NCI-H526 treated with DMSO at 0.1 percent for 48 hours (cell line): ENCODE measurements at regions not wholly inside any gene's neighbourhood (a gene's known extent, or its start where the extent isn't known, plus 50 kb on each side); places are given as distances from the start of the nearest gene placed in this dataset.
"Not testable (repeated sequence)": the region's sequence is repeated elsewhere in the genome, so short reads cannot be mapped to it uniquely, and the experiment has no call there.

Experiments
- DNase-seq: peaks from one replicate; lab custom pipeline; 2025; lab: John Stamatoyannopoulos, UW

DNA sequence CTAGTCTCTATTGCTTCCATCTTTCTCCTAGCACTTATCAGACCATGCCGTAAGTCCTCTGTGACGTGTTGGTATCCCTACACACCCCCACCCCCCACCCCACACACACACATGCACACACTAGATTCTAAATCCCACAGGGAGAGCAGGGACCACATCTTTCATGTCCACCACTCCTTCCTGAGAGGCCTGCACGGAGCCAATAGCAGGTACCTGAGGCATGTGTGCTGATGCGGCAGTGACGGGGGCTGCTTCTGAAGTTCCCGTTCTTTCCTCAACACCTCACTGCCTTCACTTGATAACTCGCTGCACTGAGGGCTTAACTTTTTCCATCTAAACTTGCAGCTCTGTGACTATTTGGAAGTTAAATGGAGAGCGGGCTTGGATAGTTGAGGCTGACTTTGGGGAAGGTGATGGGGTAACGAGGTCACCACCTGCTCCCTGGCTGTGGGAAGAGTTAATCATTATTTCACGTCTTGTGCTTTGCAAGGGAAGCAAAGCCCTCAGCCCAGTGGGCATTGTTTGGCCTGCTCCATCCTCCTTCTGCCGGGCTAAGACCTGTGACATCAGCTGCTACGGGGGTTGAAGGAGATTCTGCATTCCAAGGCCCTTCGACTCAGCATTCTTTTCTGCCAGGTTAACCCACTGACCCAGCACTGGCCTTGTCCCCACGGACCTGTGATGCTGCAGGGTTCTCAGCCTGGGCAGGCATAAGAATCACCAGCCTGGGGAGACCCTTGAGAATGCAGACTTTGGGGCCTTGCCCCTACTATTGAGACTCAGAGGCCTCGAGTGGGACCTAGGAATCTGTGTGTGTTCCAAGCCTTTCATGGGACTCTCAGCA is 187.8 kb downstream of the ANKRD60 start:
- DNase-seq: no peak

DNA sequence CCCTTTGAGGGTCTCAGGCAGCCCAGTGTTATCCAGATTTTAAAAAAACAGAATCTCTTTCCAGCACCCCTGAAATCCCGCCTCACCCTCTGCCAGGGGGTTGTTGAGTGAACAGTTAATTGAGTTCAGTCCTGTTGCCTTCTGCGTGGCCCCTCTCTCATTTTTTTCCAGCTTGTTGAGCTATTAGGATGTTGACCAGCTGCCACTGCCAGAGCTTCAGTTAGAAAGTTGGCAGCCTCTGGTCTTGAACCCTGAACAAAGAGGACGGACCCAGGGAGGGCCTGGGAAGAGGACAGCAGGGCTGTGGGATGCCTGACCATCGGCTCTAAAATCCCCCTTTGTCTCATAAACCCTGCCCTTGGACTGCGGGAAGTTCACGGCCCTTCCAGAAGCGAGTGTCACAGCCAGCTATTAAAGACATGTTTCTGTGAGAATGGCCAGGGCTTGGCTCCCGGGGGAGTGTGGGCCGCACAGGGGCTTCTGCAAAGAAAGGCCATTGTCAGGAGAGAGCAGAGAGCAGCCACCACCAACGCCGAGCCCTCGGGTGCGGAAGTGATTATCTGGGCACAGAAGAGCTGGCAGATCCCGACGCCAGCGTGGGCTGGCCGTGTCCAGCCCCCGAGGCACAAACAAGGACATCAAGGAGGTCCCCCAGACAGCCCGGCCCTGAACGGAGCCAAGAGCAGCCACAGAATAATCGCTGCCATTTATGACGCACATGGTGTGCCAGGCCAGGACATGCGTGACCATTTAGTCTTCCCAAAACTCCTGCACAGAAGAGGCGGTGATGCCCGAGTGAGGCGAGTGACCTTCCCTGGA is 189.0 kb downstream of the ANKRD60 start:
- no peak for DNase-seq

DNA sequence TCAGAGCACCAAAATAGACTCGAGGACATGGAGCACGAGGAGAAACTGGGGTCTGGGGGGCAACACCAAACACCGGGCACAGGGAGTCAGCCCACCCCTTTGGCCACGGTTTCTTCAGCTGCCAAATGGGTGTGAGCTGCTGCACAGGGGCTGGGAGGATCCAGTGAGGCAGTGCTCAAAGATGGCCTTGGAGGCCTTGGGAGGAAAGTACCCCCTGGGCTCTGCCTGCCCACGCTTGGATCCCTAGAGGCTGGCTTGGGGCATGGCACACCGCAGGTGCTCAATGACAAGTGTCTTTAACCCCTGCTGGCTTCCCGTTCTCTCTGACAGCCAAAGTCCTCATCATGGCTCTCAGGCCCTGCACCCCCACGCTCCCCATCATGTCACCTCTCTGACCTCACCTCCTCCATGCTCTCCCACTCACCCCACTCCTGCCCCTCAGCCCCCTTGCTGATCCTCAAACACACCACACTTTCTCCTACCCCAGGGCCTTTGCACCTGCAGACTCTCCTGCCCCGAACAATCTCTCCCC is 190.3 kb downstream of the ANKRD60 start:
- no peak for DNase-seq

DNA sequence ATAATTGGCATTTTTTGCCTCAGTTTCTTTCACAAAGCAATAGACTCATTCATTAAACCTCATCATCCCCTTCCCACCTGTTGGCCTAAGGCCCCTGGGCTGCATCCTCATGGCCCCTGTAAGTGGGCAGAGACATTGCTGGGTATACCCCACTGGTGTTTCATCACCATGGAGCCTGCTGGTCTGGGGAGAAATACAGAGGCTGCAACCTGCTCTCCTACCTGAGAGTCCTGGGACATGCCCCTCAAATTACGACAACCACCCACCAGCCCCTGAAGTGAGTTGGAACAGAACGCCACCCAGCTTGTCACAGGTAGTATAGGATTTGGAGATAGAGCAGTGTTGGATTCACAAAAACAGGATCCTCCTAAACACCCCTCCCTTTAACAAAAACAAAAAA is 190.8 kb downstream of the ANKRD60 start:
- no peak for DNase-seq

DNA sequence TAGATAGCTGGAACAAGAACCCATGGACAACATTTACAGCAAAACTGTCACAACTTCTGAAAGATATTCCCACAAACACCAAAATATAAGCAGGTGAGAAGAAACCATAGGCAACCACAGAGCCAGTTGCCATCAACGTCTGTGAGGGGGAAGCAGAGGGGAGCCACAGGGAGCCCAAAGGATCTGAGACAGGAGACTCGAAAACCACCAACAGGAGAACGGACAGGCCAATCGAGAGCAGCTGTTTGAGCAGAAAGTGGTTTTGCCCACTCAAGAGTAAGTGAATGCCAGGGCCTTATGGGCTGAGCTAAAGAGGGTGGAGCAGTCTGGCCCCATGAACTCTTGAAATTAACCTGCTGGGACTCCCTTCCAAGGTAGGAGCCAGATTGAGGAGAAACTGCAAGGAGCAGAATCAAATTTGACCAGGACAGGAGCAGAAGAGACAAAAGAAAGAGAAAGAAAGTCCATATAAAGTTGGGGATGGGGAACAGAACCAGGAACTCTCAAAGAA is 195.4 kb downstream of the ANKRD60 start:
- no peak for DNase-seq

DNA sequence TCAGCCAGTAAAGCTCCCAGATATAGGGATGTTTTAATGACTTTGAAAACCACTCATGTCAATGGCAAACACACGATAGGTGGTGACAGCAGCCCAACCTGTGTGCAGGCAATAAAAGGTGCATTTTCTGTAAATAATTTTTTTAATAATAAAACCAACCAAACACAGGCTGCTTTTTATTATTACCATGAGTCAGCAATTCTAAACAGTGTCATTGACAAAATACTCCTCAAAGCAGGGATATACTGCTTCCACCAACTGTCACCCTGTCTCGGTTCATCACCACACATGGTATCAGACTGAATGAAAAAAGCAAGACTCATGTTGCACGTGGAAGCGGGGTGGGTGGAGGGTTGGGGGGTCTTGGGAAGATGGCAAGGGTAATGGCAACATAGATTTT is 195.9 kb downstream of the ANKRD60 start:
- DNase-seq: no peak

DNA sequence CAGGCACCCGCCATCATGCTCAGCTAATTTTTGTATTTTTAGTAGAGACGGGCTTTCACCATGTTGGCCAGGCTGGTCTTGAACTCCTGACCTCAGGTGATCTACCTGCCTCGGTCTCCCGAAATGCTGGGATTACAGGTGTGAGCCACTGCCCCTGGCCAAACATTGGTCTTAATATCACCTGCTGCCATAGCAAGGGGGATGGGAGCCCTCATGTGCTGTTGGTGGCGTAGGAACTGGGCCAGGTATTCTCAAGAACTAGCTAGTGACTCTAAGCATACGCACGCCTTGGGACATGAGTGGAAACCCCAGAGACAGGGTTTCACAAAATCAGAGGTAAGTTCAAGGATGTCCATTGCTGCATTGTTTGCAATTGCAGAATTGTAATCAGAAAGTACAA is 197.1 kb downstream of the ANKRD60 start:
- DNase-seq: not testable (repeated sequence)

DNA sequence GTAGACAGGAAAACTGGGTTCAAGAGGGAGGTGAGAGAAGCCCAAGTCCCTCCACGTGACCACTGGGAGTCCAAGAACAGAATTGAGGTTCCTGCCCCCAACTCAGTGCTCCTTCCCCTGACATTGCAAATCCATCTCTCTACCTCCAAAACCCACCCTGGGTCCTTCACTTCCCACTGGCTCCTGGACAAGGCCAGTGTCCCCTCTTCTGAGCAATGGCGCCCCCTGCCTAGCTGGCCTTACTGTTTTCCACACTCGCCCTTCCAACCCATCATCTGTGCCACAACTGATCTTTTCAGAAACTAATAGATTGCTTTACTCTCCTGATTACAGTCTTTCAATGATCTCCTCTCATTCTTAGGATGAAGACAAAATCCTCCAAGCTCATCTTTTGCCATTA is 200.3 kb downstream of the ANKRD60 start:
- no peak for DNase-seq

DNA sequence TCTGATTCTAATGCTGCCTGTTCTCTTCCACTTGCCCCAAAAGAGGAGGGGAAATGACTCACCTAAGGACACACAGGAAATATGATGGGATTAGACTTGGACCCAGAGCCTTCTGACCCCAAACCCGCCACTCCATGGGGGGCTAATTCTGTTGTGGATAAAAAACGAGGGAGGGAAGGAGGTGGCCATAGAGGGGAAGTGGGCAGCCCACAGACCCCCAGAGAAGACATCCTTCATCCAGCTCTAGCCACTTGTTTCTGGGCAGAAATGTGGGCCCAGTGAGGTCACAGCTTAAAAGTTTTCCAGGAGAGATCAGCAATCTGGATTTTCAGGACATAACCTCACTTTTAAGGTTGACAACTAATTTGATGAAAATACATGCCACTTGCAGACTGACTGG is 202.1 kb downstream of the ANKRD60 start:
- DNase-seq: no peak

DNA sequence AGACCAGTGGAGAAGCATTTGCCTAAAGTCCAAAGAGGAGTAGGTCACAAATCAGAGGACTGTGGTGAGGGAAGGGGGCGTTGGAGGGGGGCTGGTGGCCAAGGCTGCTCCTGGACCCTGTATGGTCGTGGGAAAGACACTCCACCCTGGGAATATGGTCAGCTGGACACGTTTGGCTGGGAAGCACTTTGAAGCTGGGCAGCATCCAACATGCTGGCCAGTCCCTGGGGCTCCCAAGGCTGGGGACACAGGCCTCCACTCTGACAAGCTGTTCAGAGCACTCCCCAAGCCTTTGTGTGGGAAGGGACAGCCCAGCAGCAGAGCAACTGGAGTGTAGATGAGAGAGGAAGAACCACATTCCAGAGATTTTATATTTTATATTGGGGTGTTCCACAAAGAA is 203.2 kb downstream of the ANKRD60 start:
- no peak for DNase-seq

DNA sequence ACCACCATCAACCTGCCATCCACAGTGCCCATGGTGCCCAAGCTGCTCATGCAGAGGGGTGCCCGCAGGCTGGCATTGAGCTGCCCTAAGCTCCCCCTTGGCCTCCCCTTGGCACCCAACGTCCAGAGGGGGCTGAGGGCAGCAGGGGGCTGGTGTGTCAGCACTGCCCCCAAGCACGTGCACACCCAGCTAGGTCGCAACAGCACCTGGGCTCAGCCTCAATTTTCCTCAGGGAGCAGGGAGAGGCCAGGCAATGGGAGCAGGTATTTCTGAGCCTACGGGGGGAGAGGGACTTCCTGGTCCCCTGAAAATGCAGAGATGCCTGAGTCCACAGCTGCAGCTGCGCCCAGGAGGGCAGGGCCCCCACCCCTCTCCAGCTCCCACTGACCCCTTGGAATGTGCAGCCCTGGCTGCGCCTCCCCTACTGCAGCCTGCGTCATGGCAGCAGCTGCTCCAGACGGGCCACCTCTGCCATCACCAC is 204.2 kb downstream of the ANKRD60 start:
- DNase-seq: no peak

DNA sequence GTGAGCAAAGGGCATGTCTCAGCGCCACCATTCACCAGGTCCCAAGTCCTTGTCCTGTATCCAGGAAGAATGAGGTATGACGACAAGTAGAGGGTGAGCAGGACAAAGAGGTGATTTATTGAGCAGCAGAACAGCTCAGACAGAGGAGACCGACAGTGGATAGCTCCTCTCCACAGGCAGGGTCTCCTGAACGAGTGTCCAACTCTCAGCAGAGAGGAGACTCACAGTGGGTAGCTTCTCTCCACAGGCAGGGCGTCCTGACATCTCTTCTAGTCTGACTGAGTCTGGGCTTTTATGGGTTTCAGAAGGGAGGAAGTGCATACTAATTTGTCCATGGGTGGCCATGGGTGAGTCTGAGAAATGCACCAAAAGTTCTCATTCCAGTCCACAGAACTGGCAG is 204.7 kb downstream of the ANKRD60 start:
- no peak for DNase-seq

DNA sequence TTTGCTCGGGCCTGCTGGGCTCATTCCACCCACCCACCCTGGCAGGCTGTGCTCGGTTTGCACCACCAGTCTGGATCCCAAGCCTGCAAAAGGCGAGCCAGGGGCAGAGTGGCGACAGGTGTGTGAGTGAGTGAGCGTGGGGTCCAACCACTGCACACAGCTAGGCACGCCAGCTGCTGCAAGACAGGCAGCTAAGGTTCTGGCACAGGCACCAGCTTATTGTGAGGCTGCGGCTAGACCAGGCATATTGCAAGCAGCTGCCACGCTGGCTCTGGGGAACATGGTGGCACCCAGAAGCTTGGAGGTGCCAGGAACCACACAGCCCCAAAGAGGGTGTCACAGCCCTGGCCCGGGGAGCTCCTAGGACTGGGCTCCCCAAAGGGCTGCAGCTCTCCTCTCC is 205.1 kb downstream of the ANKRD60 start:
- DNase-seq: no peak

DNA sequence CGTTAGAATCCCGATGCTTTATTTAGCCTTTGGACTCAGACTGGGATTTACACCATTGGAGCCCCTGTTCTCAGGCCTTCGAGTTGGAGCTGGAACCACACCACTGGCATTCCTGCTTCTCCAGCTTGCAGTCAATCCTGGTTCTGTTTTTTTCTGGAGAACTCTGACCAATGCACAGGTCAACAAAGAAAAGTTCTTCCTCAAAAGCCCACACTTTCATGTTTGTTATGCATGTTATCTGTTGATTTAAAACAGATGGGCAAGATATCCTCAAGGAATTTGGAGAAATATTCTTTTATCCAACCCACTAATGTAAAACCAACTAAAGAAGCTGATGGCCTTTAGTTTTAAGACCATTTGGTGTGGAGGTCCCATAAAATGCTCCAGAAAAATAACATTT is 205.7 kb downstream of the ANKRD60 start:
- DNase-seq: no peak

DNA sequence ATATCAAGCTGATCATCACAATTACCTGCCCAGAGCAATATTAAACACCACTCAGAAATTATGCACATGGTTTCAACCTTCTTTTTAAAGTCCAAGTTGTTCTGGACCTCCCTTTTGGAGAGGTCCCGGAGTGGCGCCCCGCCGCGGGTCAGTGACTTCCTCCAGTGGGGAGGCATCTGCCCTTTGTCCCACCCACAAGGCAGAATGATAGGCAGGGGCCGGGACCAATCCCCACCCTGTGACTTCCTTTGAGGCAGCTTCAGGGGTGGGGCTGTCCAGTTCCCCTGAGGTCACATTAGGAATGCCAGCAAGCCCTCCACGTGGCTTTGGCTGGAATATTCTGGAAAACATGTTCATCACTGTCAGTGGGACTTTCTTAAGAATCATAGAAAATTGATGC is 207.0 kb downstream of the ANKRD60 start:
- no peak for DNase-seq

DNA sequence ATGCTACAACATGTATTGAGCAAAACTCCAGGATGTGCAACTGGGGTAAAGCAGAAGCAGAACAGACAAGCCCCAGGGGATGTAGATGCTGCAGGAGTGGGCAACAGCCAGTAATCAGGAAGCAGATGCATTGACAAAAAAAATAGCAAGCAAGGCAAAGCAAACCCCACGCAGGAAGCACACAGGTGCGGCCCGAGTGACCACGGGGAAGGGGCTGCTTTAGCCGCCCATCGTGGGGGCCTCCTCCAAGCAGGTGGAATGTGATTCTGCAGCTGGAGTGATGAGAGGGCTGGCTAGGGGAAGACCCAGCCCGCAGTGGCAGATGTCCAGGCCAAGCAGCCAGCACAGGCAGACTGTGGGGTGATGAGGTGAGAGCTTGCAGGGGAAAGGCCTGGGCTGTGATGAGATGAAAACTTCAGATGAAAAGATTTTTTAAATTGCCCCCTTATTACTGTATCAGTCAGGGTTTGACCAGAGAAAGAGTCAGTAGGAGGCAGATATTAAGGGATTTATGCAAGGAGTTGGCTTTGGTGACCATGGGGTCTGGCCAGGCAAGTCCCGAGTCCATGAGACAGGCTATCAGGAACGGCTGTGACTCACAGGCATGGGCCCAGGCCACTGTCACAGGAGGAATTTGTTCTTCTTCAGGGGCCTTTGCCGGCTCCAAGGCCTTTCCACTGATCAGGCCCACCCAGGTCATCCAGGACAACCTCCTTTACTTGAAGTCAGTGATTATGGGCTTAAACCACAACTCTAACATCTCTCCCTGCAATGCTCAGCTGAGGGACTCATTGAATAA is 207.6 kb downstream of the ANKRD60 start:
- DNase-seq: no peak

DNA sequence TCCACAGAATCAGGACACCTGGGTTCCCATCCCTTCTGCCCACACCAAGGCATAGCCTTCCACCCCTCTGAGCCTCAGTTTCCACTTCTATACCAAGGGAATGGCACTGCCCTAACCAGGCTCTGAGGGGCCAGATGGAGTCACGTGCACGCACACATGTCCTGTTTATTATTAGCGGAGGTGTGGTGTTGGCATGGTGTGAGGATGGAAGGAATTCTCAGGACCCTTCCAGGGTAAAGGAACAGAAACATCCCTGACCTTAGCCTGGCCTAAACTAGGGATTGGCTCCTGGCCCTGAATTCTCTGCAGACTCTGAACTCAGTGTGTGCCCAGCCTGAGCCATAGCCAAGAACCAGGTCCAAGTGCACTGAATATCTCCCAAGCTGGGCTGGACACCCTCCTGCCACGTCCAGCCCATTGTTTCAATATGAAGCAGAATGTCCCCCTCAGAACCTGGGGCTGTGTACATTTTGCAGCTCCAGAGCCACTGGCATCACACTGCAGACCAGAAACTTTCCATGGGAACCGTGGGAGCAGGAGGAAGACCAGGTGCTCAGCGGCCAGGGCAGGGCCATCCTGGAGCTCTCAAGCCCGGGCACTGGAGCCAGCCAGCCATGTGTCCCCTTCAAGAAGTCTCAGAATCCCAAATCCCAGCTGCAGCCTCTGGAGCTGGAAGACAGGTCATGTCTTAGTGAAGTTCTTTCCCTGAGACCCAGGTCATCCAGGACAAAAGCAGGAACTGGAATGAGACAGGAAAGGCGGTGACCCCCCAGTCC is 208.4 kb downstream of the ANKRD60 start:
- no peak for DNase-seq

DNA sequence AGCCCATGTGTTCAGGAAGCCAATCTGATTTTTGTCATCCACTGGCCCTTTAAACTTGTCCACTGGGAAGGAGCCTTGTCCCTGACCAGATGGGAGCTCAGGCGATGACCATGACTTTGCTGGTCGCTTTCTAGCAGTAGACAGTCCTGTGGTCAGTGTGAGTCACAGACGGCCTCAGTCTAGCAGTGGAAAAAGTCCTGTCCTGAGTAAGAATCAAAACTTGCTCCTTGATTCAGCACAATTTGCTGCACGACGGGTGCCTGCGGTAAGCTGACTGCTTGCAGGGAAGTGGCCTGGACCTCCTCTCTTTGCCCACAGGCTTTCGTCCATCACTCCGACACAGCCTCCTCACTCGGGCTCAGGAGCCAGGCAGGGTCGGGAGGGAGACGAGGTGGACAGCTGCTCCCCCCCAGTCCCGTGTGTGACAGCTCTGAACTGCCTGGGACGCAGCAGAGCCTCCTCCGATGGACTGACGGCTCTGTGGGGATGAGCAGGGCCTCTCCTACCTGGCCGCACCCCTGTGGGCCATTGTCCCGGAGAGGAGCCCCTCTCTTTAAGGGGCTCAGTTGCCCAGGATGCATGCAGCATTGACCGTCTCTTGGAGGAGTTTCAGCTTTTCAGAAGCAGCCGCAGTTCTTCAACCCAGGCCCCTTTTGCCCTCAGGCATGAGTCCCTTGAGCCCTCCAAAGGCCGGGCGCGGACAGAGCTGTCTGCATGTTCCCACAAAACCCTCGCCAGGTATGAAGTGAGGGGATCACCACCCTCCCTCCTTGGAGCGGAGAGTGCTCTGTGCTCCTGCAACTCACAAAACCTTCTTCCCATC is 209.2 kb downstream of the ANKRD60 start:
- DNase-seq: no peak

DNA sequence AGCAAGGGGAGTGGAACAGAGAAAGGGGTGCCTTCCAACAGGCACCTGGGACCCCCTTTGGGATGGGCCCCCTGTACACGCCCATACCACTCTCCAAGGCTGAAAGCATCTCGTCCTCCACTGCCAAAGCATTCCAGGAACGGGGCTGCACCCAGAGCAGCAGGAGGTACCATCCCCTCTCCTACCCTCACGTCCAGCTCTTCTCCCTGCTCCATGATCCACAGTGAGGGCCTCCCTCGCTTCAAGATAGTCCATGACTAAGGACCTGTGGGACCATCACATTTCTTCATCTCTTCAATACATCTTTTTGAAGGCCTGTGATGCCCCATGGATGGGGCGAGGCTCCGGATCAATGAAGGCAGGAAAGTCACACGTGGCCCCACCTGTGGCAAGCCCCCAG is 209.9 kb downstream of the ANKRD60 start:
- DNase-seq: no peak

DNA sequence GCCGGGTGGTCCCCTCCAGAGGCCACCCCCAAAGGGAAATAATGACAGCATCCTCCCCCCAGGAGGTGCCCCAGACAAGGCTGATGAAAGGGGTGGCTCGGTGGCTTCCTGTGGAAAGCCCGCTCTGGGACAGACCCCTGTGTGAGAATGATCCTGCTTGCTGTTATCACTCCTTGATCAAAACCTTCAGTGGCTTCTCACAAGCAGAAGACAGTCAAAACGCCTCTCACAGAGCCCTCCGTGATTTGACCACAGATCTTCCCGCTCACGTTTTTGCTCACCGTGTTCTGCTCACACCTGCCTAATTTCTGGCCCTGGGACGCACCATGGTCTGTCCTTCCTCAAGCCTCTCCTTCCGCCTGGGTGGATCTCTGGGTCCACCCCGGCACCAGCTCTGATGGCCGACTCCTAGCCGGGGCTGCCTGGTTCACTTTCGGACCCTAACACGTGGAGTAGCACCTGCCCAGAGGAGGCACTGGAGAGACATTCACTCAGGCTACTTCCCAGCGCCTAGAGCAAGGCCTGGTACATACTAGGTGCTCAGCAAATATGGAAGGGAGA is 210.4 kb downstream of the ANKRD60 start:
- DNase-seq: no peak
